ENCODE measurements at regions not wholly inside any gene's neighbourhood (a gene's known extent, or its start where the extent isn't known, plus 50 kb on each side); places are given as distances from the start of the nearest gene placed in this dataset.

GRCh38 chr4:188876881-188877280 is 737.6 kb downstream of the TRIML1 start:
- Histone ChIP-seq H4K20me1 (ENCODE audit: insufficient read depth) (no peaks in the 10 kb centered on the region), H3K36me3 (ENCODE audit: control insufficient read depth in 1 of 2, insufficient read depth in 2 of 2, low read length in 2 of 2) (no peaks in the 10 kb centered on the region), H3K4me3 (replicated peaks in 1 of 2; ENCODE audit: low read depth in 1 of 2, low read length in 2 of 2) (no peak overlapping the region), H3K4me1 (ENCODE audit: control insufficient read depth in 1 of 2, insufficient read depth in 2 of 2, low read length in 2 of 2) (no peaks in the 10 kb centered on the region), H2AFZ (ENCODE audit: low read depth, low read length, poor library complexity, severe bottlenecking) (no peak overlapping the region), H3K27me3 (ENCODE audit: insufficient read depth, low read length) (no peaks in the 10 kb centered on the region), H3K4me2 (ENCODE audit: low read length) (no peak overlapping the region), H3K9ac (ENCODE audit: low read length) (no peak overlapping the region), H3K9me3 (ENCODE audit: control insufficient read depth in 1 of 2, insufficient read depth in 1 of 2, low read depth in 1 of 2, low read length in 2 of 2) (no peaks in the 10 kb centered on the region), H3K9me2 (ENCODE audit: insufficient read depth) (no peaks in the 10 kb centered on the region), H3K79me2 (ENCODE audit: insufficient read depth, low read length) (no peaks in the 10 kb centered on the region), H3K27ac (ENCODE audit: low read depth, low read length) (no peak overlapping the region)
- TF ChIP-seq ATF3 (IDR thresholded peaks at IDR 0.05) (no peak), EZH2phosphoT487 (IDR thresholded peaks at IDR 0.05; ENCODE audit: borderline replicate concordance) (no peak), CEBPB (IDR thresholded peaks at IDR 0.05; ENCODE audit: low read depth) (no peak), POLR2AphosphoS5 (IDR thresholded peaks at IDR 0.05; ENCODE audit: low read depth, low read length) (no peak), ELF1 (IDR thresholded peaks at IDR 0.05; ENCODE audit: borderline replicate concordance, low read depth) (no peak), CBX3 (IDR thresholded peaks at IDR 0.05; ENCODE audit: low read depth) (no peak), ZFX (IDR thresholded peaks at IDR 0.05) (no peak), TCF7L2 (IDR thresholded peaks at IDR 0.05; ENCODE audit: borderline replicate concordance, extremely low read depth, insufficient read depth, insufficient read length) (no peak), FOSL1 (IDR thresholded peaks at IDR 0.05; ENCODE audit: low read depth) (no peak), ZBTB33 (IDR thresholded peaks at IDR 0.05; ENCODE audit: extremely low read depth, insufficient replicate concordance, low read length) (no peak), RAD21 (IDR thresholded peaks at IDR 0.05; ENCODE audit: low read depth) (no peak), REST (IDR thresholded peaks at IDR 0.05; ENCODE audit: low read depth) (no peak)
- CTCF ChIA-PET, result no interaction called here
- no peak for DNase-seq (ENCODE audit: low read depth, low spot score)
- RAD21 ChIA-PET (ENCODE audit: low non-redundant PET in 1 of 2, low total read pairs in 2 of 2, uncharacterized antibody in 2 of 2, unreplicated experiment in 2 of 2), result no interaction called here
- no peak for ATAC-seq
- BruUV-seq (replicated peaks), result no TSS peak
- POLR2A ChIA-PET, result no interaction called here
- intact Hi-C loops (cut with micrococcal nuclease), result no loop called here
